Glutamatergic neuron (in vitro differentiated cells): ENCODE measurements at regions not wholly inside any gene's neighbourhood (a gene's known extent, or its start where the extent isn't known, plus 50 kb on each side); places are given as distances from the start of the nearest gene placed in this dataset.

Experiments used
- DNase-seq: peaks from one replicate; pipeline ENCODE4 v3.0.0; 2022
- H3K27ac Mint-ChIP-seq: one replicate; pipeline ENCODE4 v1.8.0; 2020; ENCODE audit warnings: mild to moderate bottlenecking, mixed read lengths, inconsistent platforms; ENCODE audit not compliant: unreplicated experiment
- H3K27me3 Mint-ChIP-seq: one replicate; pipeline ENCODE4 v1.8.0; 2020; ENCODE audit warnings: mild to moderate bottlenecking, moderate library complexity, mixed read lengths, inconsistent platforms; ENCODE audit not compliant: unreplicated experiment
- H3K36me3 Mint-ChIP-seq: one replicate; pipeline ENCODE4 v1.8.0; 2020; ENCODE audit warnings: mild to moderate bottlenecking, mixed read lengths, inconsistent platforms; ENCODE audit not compliant: unreplicated experiment
- H3K4me1 Mint-ChIP-seq: one replicate; pipeline ENCODE4 v1.8.0; 2020; ENCODE audit warnings: mild to moderate bottlenecking, low read depth, mixed read lengths, inconsistent platforms; ENCODE audit not compliant: unreplicated experiment
- H3K4me3 Mint-ChIP-seq: one replicate; pipeline ENCODE4 v1.8.0; 2020; ENCODE audit warnings: mild to moderate bottlenecking, mixed read lengths, inconsistent platforms; ENCODE audit not compliant: unreplicated experiment
- H3K9me3 Mint-ChIP-seq: one replicate; pipeline ENCODE4 v1.8.0; 2020; ENCODE audit warnings: mild to moderate bottlenecking, moderate library complexity, mixed read lengths, inconsistent platforms; ENCODE audit not compliant: unreplicated experiment
- TF ChIP-seq, protein P1 (sequence below): fragments of 200-600 bp; sonication (generic); IDR thresholded peaks from one replicate; pipeline ENCODE4 v1.5.0; 2021; ENCODE audit not compliant: partially characterized antibody, unreplicated experiment

DNA sequence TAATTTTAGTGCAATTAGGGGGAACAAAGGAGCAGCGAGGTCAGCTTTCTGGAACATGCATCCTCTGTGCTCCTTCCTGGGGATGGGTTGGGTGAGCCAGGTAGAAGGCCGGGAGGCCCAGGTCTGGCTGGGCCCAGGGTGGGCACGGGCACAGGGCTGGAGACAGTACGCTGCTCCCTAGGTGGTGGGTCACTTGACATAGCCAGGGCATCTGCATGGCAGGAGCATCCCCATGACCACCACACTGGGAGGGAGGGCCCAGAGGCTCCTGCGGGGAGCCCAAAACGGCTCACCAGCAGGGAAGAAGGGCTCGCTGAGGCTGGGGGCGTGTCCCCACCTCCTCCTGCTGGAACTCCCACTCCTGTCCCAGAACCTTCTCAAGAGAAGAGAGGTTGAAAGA, 216.8 kb downstream of the NXNL2 start:
- Mint-ChIP-seq H3K9me3 (peaks cover 2% of the 10 kb centered on the region), H3K4me1 (peaks cover 40% of the 10 kb centered on the region), H3K27ac (no peak overlapping the region), H3K27me3 (peaks cover 4% of the 10 kb centered on the region), H3K36me3 (no peaks in the 10 kb centered on the region), H3K4me3 (no peak overlapping the region)
- TF ChIP-seq, protein P1, sequence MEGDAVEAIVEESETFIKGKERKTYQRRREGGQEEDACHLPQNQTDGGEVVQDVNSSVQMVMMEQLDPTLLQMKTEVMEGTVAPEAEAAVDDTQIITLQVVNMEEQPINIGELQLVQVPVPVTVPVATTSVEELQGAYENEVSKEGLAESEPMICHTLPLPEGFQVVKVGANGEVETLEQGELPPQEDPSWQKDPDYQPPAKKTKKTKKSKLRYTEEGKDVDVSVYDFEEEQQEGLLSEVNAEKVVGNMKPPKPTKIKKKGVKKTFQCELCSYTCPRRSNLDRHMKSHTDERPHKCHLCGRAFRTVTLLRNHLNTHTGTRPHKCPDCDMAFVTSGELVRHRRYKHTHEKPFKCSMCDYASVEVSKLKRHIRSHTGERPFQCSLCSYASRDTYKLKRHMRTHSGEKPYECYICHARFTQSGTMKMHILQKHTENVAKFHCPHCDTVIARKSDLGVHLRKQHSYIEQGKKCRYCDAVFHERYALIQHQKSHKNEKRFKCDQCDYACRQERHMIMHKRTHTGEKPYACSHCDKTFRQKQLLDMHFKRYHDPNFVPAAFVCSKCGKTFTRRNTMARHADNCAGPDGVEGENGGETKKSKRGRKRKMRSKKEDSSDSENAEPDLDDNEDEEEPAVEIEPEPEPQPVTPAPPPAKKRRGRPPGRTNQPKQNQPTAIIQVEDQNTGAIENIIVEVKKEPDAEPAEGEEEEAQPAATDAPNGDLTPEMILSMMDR = no peak
- no peak for DNase-seq

- peak overlapping the region; percentile 78 for H3K27ac Mint-ChIP-seq
- H3K27me3 Mint-ChIP-seq = peaks cover 2% of the 10 kb centered on the region
- DNase-seq = no peak
- no peaks in the 10 kb centered on the region for H3K36me3 Mint-ChIP-seq
- TF ChIP-seq, protein P1 = no peak
- H3K4me1 Mint-ChIP-seq = peaks cover 30% of the 10 kb centered on the region
- H3K4me3 Mint-ChIP-seq = no peak overlapping the region
- H3K9me3 Mint-ChIP-seq = no peaks in the 10 kb centered on the region
Measured at GRCh38 chr9:88753691-88754367, 218.9 kb downstream of the NXNL2 start.

GRCh38 chr9:88754452-88754851, 219.5 kb downstream of the NXNL2 start:
- no peak for DNase-seq
- Mint-ChIP-seq H3K4me1 (peaks cover 31% of the 10 kb centered on the region), H3K27ac (no peak overlapping the region), H3K4me3 (no peak overlapping the region), H3K27me3 (peaks cover 2% of the 10 kb centered on the region), H3K36me3 (no peaks in the 10 kb centered on the region), H3K9me3 (no peaks in the 10 kb centered on the region)
- TF ChIP-seq, protein P1 = no peak

DNA sequence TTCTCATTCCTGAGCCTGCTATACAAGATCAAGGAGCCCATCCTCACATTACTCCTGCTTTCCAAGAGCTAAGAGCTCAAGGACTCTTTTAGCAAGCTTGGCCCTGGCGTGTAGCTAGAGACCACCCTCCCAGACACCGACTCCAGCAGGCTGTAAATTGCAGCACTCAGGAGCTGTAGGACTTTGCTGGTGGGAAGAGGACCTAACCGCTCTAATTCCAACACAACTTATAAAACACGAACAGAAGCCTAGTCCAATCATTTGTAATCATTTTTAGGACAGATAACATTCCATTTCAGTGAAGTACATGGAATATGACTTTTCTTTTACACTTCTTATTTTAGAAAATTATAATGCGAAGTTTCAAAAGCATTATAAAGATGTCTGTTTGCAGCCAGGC, 219.9 kb downstream of the NXNL2 start:
- no peak overlapping the region for H3K4me3 Mint-ChIP-seq
- H3K36me3 Mint-ChIP-seq = no peaks in the 10 kb centered on the region
- H3K27ac Mint-ChIP-seq = no peak overlapping the region
- H3K27me3 Mint-ChIP-seq = peaks cover 2% of the 10 kb centered on the region
- DNase-seq = no peak
- H3K4me1 Mint-ChIP-seq = peaks cover 33% of the 10 kb centered on the region
- TF ChIP-seq, protein P1 = no peak
- no peaks in the 10 kb centered on the region for H3K9me3 Mint-ChIP-seq

DNA sequence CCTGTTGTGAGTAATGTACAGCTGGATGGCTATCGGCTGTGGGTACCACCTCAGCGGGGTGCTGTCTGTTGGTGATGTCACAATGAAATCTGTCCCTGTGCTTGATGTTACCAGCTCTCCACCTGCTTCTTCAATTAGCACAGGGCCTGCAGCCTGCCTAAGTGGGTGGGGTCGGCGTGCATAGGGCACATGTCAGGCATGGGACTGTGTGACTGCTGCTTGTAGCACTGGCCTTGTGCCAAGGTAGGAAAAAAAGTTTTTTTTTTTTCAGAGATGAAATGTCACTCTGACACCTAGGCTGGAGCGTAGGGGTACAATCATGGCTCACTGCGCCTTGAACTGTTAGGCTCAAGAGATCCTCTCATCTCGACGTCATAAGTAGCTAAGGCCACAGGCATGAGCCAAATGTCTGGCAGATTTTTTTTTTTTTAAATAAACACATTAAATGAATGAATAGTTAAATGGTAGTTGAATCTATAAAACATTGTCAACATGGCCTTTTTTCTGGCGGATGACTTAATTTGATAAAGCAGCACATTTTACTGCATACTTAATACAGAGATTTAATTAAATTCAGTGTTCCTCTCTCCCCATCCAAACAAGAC, 222.5 kb downstream of the NXNL2 start:
- Mint-ChIP-seq H3K4me1 (peaks cover 33% of the 10 kb centered on the region), H3K36me3 (no peaks in the 10 kb centered on the region), H3K4me3 (no peak overlapping the region), H3K27me3 (peaks cover 2% of the 10 kb centered on the region), H3K9me3 (no peaks in the 10 kb centered on the region), H3K27ac (no peak overlapping the region)
- DNase-seq = no peak
- TF ChIP-seq, protein P1 = no peak
